A549 (cell line): ENCODE measurements at regions not wholly inside any gene's neighbourhood (a gene's known extent, or its start where the extent isn't known, plus 50 kb on each side); places are given as distances from the start of the nearest gene placed in this dataset.

ENCODE experiments used
- ATAC-seq, 2 experiments: fragments of 200-7000 bp in 1 of 2; fragments of >200 bp in 1 of 2; cut with Nextera tagmentation in 1 of 2; cut with Tn5 transposase in 1 of 2; 3 replicates each; pipeline versions ENCODE4 v1.8.0 to v1.9.1; 2018 to 2020; ENCODE audit warnings: mild to moderate bottlenecking in 1 of 2, moderate library complexity in 1 of 2
- CTCF ChIA-PET: fragments of 300-600 bp; sonication (Branson Sonifier 250); formaldehyde crosslinking; extraction: SDS; loops from one replicate; lab custom pipeline; 2021; ENCODE audit warnings: antibody characterized with exemption, inconsistent platforms; lab: Yijun Ruan, JAX
- POLR2A ChIA-PET: fragments of 350-600 bp; formaldehyde crosslinking; extraction: SDS; loops from one replicate; lab custom pipeline; 2021; ENCODE audit warnings: antibody characterized with exemption, inconsistent platforms; lab: Yijun Ruan, JAX
- DNase-seq, 2 experiments: peaks; one replicate each; pipeline versions ENCODE4 v3.0.0 to v3.0.0-alpha.2; 2011 to 2016; ENCODE audit warnings: low read depth in 1 of 2, low spot score in 1 of 2
- FAIRE-seq: peaks from 2 replicates; lab custom pipeline; 2011; peaks lifted over from hg19 to GRCh38; lab: Jason Lieb, UNC
- H3K27ac ChIP-seq, 2 experiments: fragments of >200 bp; sonication (Bioruptor Twin); formaldehyde crosslinking; 3 replicates each; pipeline ENCODE4 v1.5.1; 2016 to 2017
- H3K4me1 ChIP-seq: fragments of >200 bp; sonication (Bioruptor Twin); formaldehyde crosslinking; 3 replicates; pipeline ENCODE4 v1.6.1; 2016
- H3K4me2 ChIP-seq: fragments of >200 bp; sonication (Bioruptor Twin); formaldehyde crosslinking; 3 replicates; pipeline ENCODE4 v1.6.1; 2016
- H3K4me3 ChIP-seq: fragments of >200 bp; sonication (Bioruptor Twin); formaldehyde crosslinking; 3 replicates; pipeline ENCODE4 v1.5.1; 2016
- H3K9me3 ChIP-seq: fragments of >200 bp; sonication (Bioruptor Twin); formaldehyde crosslinking; 3 replicates; pipeline ENCODE4 v1.6.1; 2016
- BCL3 ChIP-seq: fragments of >200 bp; sonication (Bioruptor Twin); formaldehyde crosslinking; IDR thresholded peaks from 3 replicates; pipeline ENCODE4 v1.6.1; 2016
- CBX8 ChIP-seq: fragments of 200-600 bp; sonication (generic); IDR thresholded peaks from 2 replicates; pipeline ENCODE4 v1.6.1; 2016
- CHD2 ChIP-seq: fragments of 150-350 bp; IDR thresholded peaks from 2 replicates; pipeline ENCODE4 v1.6.1; 2014; ENCODE audit warnings: low read length; ENCODE audit not compliant: partially characterized antibody
- CHD4 ChIP-seq: fragments of 200-600 bp; sonication (generic); IDR thresholded peaks from 2 replicates; pipeline ENCODE4 v1.6.1; 2016; ENCODE audit warnings: antibody characterized with exemption, mild to moderate bottlenecking, borderline replicate concordance
- E2F6 ChIP-seq: IDR thresholded peaks from 2 replicates; pipeline ENCODE4 v1.6.1; 2012; ENCODE audit warnings: low read depth, borderline replicate concordance
- EHMT2 ChIP-seq: fragments of 200-600 bp; sonication (generic); IDR thresholded peaks from 2 replicates; pipeline ENCODE4 v1.6.1; 2016; ENCODE audit warnings: antibody characterized with exemption, low read depth, mild to moderate bottlenecking, moderate library complexity
- FOSB ChIP-seq: fragments of 250-450 bp; sonication (Bioruptor Pico); IDR thresholded peaks from 2 replicates; pipeline ENCODE4 v1.5.0; 2020; ENCODE audit warnings: mild to moderate bottlenecking, moderate library complexity
- GATA3 ChIP-seq: IDR thresholded peaks from 2 replicates; pipeline ENCODE4 v1.6.1; 2012; ENCODE audit warnings: borderline replicate concordance
- HDAC2 ChIP-seq: fragments of 200-600 bp; sonication (generic); IDR thresholded peaks from 2 replicates; pipeline ENCODE4 v1.6.1; 2016
- HES2 ChIP-seq: fragments of >200 bp; sonication (Bioruptor Twin); formaldehyde crosslinking; IDR thresholded peaks from 2 replicates; pipeline ENCODE4 v1.6.1; 2016
- HOXA7 ChIP-seq: fragments of 250-450 bp; sonication (Bioruptor Pico); IDR thresholded peaks from 2 replicates; pipeline ENCODE4 v1.5.0; 2020; ENCODE audit warnings: mild to moderate bottlenecking, moderate library complexity
- JUNB ChIP-seq: fragments of >200 bp; sonication (Bioruptor Twin); formaldehyde crosslinking; IDR thresholded peaks from 2 replicates; pipeline ENCODE4 v1.6.1; 2016
- KDM1A ChIP-seq: fragments of 200-600 bp; sonication (generic); IDR thresholded peaks from 2 replicates; pipeline ENCODE4 v1.6.1; 2016; ENCODE audit warnings: low read depth, mild to moderate bottlenecking
- MAX ChIP-seq: IDR thresholded peaks from 2 replicates; pipeline ENCODE4 v1.6.1; 2012
- MAZ ChIP-seq: fragments of 150-350 bp; IDR thresholded peaks from 2 replicates; pipeline ENCODE4 v1.6.1; 2014; ENCODE audit warnings: antibody characterized with exemption, low read depth, low read length, borderline replicate concordance
- MYC ChIP-seq: IDR thresholded peaks from 2 replicates; pipeline ENCODE4 v1.6.1; 2012; ENCODE audit warnings: mild to moderate bottlenecking, inconsistent platforms, low read length, improper control_type of control experiment, borderline replicate concordance
- NFE2L2 ChIP-seq: fragments of 150-350 bp; conservative IDR thresholded peaks from 2 replicates; pipeline ENCODE4 v1.6.1; 2014; ENCODE audit warnings: low read length
- NPAS2 ChIP-seq: fragments of 250-450 bp; sonication (Bioruptor Pico); IDR thresholded peaks from 2 replicates; pipeline ENCODE4 v1.8.0; 2022; ENCODE audit warnings: mild to moderate bottlenecking, moderate library complexity, borderline replicate concordance
- POLR2AphosphoS2 ChIP-seq: conservative IDR thresholded peaks from 2 replicates; pipeline ENCODE4 v1.6.1; 2012; ENCODE audit warnings: low read length, improper control_type of control experiment, inconsistent platforms
- RFX5 ChIP-seq: fragments of 450-650 bp; IDR thresholded peaks from 2 replicates; pipeline ENCODE4 v1.7.1; 2014; ENCODE audit warnings: antibody characterized with exemption, mild to moderate bottlenecking, moderate library complexity
- SMC3 ChIP-seq: fragments of >200 bp; sonication (Bioruptor Twin); formaldehyde crosslinking; IDR thresholded peaks from 3 replicates; pipeline ENCODE4 v1.6.1; 2018; ENCODE audit warnings: inconsistent platforms
- USF2 ChIP-seq: fragments of 450-650 bp; IDR thresholded peaks from 2 replicates; pipeline ENCODE4 v1.6.1; 2014; ENCODE audit warnings: antibody characterized with exemption
- ZC3H11A ChIP-seq: fragments of 450-650 bp; IDR thresholded peaks from 2 replicates; pipeline ENCODE4 v1.6.1; 2014; ENCODE audit warnings: antibody characterized with exemption, mild to moderate bottlenecking
- WGBS: methylation state at CpG from one replicate; pipeline ENCODE4 v1.1.6; 2017; ENCODE audit errors: missing lambda C conversion rate; 5-methylcytosine and 5-hydroxymethylcytosine counted together

- CTCF ChIA-PET: no interaction called here
- Histone ChIP-seq H3K27ac (no peak overlapping the region), H3K4me3 (no peak overlapping the region), H3K9me3 (no peaks in the 10 kb centered on the region), H3K4me1 (no peaks in the 10 kb centered on the region), H3K4me2 (no peak overlapping the region)
- FAIRE-seq (no peak), DNase-seq (no peak), ATAC-seq (no peak)
- POLR2A ChIA-PET: no interaction called here
- no peak for TF ChIP-seq MAZ
- TF ChIP-seq USF2: no peak
- no peak for TF ChIP-seq ZC3H11A
- TF ChIP-seq NFE2L2: no peak
- WGBS: 1% methylated on average over 4 of the region's 4 CpGs
These were observed 376.3 kb downstream of the PCDH20 start for GRCh38 chr13:61039302-61039701.

- Histone ChIP-seq H3K4me1 (no peaks in the 10 kb centered on the region), H3K4me3 (no peak overlapping the region), H3K27ac (no peak overlapping the region), H3K9me3 (no peaks in the 10 kb centered on the region), H3K4me2 (no peak overlapping the region)
- ATAC-seq (no peak), DNase-seq (no peak), FAIRE-seq (no peak)
- ChIA-PET POLR2A (no interaction called here), CTCF (no interaction called here)
- no peak for TF ChIP-seq RFX5
- TF ChIP-seq ZC3H11A: no peak
- no peak for TF ChIP-seq HOXA7 (CRISPR knock-in tag)
- no peak for TF ChIP-seq FOSB (CRISPR knock-in tag)
- TF ChIP-seq GATA3: no peak
- no peak for TF ChIP-seq MAX
- TF ChIP-seq JUNB: no peak
- no peak for TF ChIP-seq EHMT2
- no peak for TF ChIP-seq POLR2AphosphoS2
- TF ChIP-seq CHD4: no peak
- no peak for TF ChIP-seq BCL3
- no peak for TF ChIP-seq SMC3
- WGBS: 23% methylated on average over 6 of the region's 6 CpGs
These were observed 378.9 kb downstream of the PCDH20 start for GRCh38 chr13:61036715-61037114.

- ATAC-seq: no peak
- no peak overlapping the region for H3K4me2 ChIP-seq
- no peaks in the 10 kb centered on the region for H3K9me3 ChIP-seq
- no peaks in the 10 kb centered on the region for H3K4me1 ChIP-seq
- H3K27ac ChIP-seq: no peak overlapping the region
- CTCF ChIA-PET: no interaction called here
- FAIRE-seq: no peak
- DNase-seq: no peak
- no peak overlapping the region for H3K4me3 ChIP-seq
- no peak for TF ChIP-seq JUNB
- TF ChIP-seq NPAS2: no peak
- TF ChIP-seq E2F6: no peak
- TF ChIP-seq KDM1A: no peak
- no peak for TF ChIP-seq CBX8
- TF ChIP-seq CHD2: no peak
- no peak for TF ChIP-seq HDAC2
- no peak for TF ChIP-seq POLR2AphosphoS2
- TF ChIP-seq HES2: no peak
- TF ChIP-seq GATA3: no peak
- TF ChIP-seq MYC: no peak
- POLR2A ChIA-PET: no interaction called here
These were observed 385.2 kb downstream of the PCDH20 start for GRCh38 chr13:61030445-61030844.
